Activated CD4-positive, alpha-beta T cell treated with anti-CD3 and anti-CD28 coated beads for 36 hours (primary cell): ENCODE measurements at regions not wholly inside any gene's neighbourhood (a gene's known extent, or its start where the extent isn't known, plus 50 kb on each side); places are given as distances from the start of the nearest gene placed in this dataset.
"Not testable (repeated sequence)": the region's sequence is repeated elsewhere in the genome, so short reads cannot be mapped to it uniquely, and the experiment has no call there.

Experiments
- ATAC-seq: fragments of 200-7000 bp; cut with Tn5 transposase; one replicate; pipeline ENCODE4 v1.10.0; 2021; ENCODE audit warnings: mild to moderate bottlenecking, moderate library complexity
- CTCF ChIA-PET: fragments of 350-600 bp; sonication (Branson Sonifier 250); formaldehyde crosslinking; loops from one replicate; lab custom pipeline; 2021; ENCODE audit warnings: antibody characterized with exemption; lab: Charles Lee
- POLR2A ChIA-PET: fragments of 350-600 bp; sonication (Branson Sonifier 250); formaldehyde crosslinking; loops from one replicate; lab custom pipeline; 2021; ENCODE audit warnings: antibody characterized with exemption, inconsistent platforms; lab: Charles Lee
- DNase-seq: peaks from one replicate; pipeline ENCODE4 v3.0.0-alpha.2; 2020
- H3K27ac Mint-ChIP-seq: one replicate; pipeline ENCODE4 v1.8.0; 2021; ENCODE audit warnings: mixed read lengths
- H3K27me3 Mint-ChIP-seq: one replicate; pipeline ENCODE4 v1.8.0; 2021; ENCODE audit warnings: mixed read lengths
- H3K36me3 Mint-ChIP-seq: one replicate; pipeline ENCODE4 v1.8.0; 2021; ENCODE audit warnings: low read depth, mixed read lengths
- H3K4me1 Mint-ChIP-seq: one replicate; pipeline ENCODE4 v1.8.0; 2021; ENCODE audit warnings: mixed read lengths
- H3K4me3 Mint-ChIP-seq: one replicate; pipeline ENCODE4 v1.8.0; 2021; ENCODE audit warnings: mild to moderate bottlenecking, moderate library complexity, mixed read lengths
- H3K9me3 Mint-ChIP-seq: one replicate; pipeline ENCODE4 v1.8.0; 2021; ENCODE audit warnings: low read depth, mixed read lengths
- intact Hi-C, 2 experiments: fragments of 100-400 bp; cut with DNase I in 1 of 2; cut with micrococcal nuclease in 1 of 2; formaldehyde crosslinking; loops; one replicate each; pipeline versions ENCODE4 v1.14.2 to v1.15.1; 2022 to 2024; cut with DNase I, micrococcal nuclease

DNA sequence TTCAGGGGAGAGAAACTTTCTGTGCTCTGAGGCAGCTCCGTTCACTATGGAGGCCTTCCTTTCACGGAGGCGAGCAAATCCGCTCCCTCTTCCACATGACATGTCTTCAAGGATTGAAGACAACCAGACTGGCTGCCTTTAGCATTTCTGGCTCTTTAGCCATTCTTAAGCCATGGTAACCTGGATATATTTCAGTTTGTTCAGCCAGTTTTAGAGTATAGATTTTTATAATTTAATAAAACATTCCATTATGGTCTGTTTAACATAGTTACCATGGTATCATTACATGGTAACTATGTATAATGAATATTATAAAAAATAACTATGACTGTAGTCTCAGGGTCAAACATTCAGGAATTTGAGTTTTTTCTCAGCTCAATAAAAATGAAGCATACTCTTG is 54.2 kb upstream of the NFIA start:
- H3K27ac Mint-ChIP-seq: no peak overlapping the region
- no peaks in the 10 kb centered on the region for H3K4me1 Mint-ChIP-seq
- no peaks in the 10 kb centered on the region for H3K9me3 Mint-ChIP-seq
- POLR2A ChIA-PET: no interaction called here
- DNase-seq (no peak), ATAC-seq (no peak)
- H3K36me3 Mint-ChIP-seq: no peaks in the 10 kb centered on the region
- H3K27me3 Mint-ChIP-seq: no peaks in the 10 kb centered on the region
- no peak overlapping the region for H3K4me3 Mint-ChIP-seq
- intact Hi-C loops: no loop called here
- CTCF ChIA-PET: no interaction called here

- CTCF ChIA-PET, H3K36me3 Mint-ChIP-seq, H3K4me1 Mint-ChIP-seq, H3K27ac Mint-ChIP-seq, POLR2A ChIA-PET, ATAC-seq, H3K27me3 Mint-ChIP-seq, intact Hi-C loops, H3K9me3 Mint-ChIP-seq, H3K4me3 Mint-ChIP-seq: not testable (repeated sequence)
- peak; percentile 7 for DNase-seq
These were observed 64.3 kb upstream of the NFIA start for GRCh38 chr1:61018068-61018467.

GRCh38 chr1:61017651-61018050 is 64.7 kb upstream of the NFIA start:
- ChIA-PET POLR2A (no interaction called here), CTCF (no interaction called here)
- no peaks in the 10 kb centered on the region for H3K4me1 Mint-ChIP-seq
- no peak overlapping the region for H3K27ac Mint-ChIP-seq
- H3K4me3 Mint-ChIP-seq: no peak overlapping the region
- H3K36me3 Mint-ChIP-seq: no peaks in the 10 kb centered on the region
- no peaks in the 10 kb centered on the region for H3K9me3 Mint-ChIP-seq
- intact Hi-C loops: no loop called here
- ATAC-seq: no peak
- H3K27me3 Mint-ChIP-seq: peaks cover 5% of the 10 kb centered on the region
- DNase-seq: no peak

GRCh38 chr1:61013946-61014667 is 68.3 kb upstream of the NFIA start:
- Mint-ChIP-seq H3K27ac (no peak overlapping the region), H3K9me3 (no peaks in the 10 kb centered on the region), H3K4me3 (no peak overlapping the region), H3K36me3 (no peaks in the 10 kb centered on the region), H3K4me1 (no peaks in the 10 kb centered on the region), H3K27me3 (peaks cover 5% of the 10 kb centered on the region)
- intact Hi-C loops: no loop called here
- CTCF ChIA-PET: no interaction called here
- no peak for DNase-seq
- POLR2A ChIA-PET: no interaction called here
- no peak for ATAC-seq

DNA sequence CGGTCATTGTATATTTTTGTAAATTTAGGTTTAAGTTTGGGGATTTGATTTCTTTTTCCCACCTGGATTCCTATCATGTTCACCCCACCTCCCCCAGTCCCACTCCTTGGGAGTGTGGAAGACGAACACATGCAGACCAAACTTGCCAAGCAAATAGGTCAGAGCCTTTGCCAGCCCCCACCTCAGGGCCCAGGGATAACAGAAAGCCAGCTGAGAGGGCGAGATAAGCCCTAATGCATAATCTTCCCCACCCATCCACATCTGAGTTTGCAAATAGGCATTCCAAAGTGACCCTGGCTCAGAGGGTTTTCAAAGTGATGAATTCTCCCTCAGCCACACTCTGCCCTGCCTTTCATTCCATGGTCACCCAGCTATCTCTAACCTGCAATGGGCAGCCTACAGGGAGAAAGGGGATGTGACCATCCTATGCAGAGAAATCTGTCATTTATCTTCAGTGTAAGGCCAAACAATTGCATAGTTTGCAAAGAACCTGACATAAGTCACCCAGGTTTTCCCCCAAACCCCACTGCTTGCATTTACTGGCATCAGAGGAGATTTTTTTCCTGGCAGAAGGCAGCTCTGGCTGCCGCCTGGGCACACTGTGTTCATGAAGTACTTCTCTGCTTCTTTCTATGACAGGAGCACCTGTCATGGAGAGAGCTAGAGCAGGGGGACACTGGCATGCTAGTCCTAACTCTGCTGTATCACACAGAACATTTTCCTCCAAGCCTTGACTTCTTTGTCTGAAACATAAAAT is 69.0 kb upstream of the NFIA start:
- Mint-ChIP-seq H3K4me3 (no peak overlapping the region), H3K9me3 (no peaks in the 10 kb centered on the region), H3K27me3 (peaks cover 5% of the 10 kb centered on the region), H3K27ac (no peak overlapping the region), H3K4me1 (no peaks in the 10 kb centered on the region), H3K36me3 (no peaks in the 10 kb centered on the region)
- DNase-seq (no peak), ATAC-seq (no peak)
- ChIA-PET POLR2A (no interaction called here), CTCF (interaction anchor here (0.8 kb wide), 1 partner anchor 49 kb away, joined by 4 read pairs; no protein-coding TSS in a partner anchor)
- intact Hi-C loops: no loop called here

DNA sequence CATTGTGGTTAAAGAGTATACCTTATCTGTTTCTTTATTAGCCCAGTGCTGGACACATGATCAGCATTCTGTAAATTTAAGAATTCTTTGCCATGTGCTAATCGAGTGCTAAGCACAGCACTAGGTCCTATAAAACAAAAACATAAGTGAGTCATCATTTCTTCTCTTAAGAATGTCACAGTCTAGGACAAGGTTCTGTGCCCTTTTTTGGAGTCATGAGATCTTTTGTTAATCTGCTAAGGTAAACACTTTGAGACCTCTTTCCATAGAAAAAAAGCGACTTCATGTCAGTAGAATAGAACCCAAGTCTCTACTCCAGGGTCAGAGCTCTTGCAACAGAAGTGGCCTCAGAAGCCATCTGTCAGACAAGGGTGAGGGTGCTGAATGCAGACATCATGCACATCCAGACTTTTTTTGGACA is 70.0 kb upstream of the NFIA start:
- Mint-ChIP-seq H3K27ac (no peak overlapping the region), H3K36me3 (no peaks in the 10 kb centered on the region), H3K27me3 (peaks cover 5% of the 10 kb centered on the region), H3K9me3 (no peaks in the 10 kb centered on the region), H3K4me3 (no peak overlapping the region), H3K4me1 (no peaks in the 10 kb centered on the region)
- intact Hi-C loops: no loop called here
- ATAC-seq (no peak), DNase-seq (no peak)
- ChIA-PET CTCF (interaction anchor here (0.8 kb wide), 1 partner anchor 48 kb away, joined by 4 read pairs; no protein-coding TSS in a partner anchor), POLR2A (interaction anchor here (0.6 kb wide), 1 partner anchor 871 kb away, joined by 5 read pairs; no protein-coding TSS in a partner anchor)

- Mint-ChIP-seq H3K4me3 (no peak overlapping the region), H3K9me3 (no peaks in the 10 kb centered on the region), H3K27me3 (peaks cover 2% of the 10 kb centered on the region), H3K27ac (no peak overlapping the region), H3K36me3 (no peaks in the 10 kb centered on the region), H3K4me1 (no peaks in the 10 kb centered on the region)
- no peak for DNase-seq
- ChIA-PET CTCF (interaction anchor here (0.7 kb wide), 1 partner anchor 32 kb away, joined by 3 read pairs; no protein-coding TSS in a partner anchor), POLR2A (interaction anchor here (0.6 kb wide), 1 partner anchor 872 kb away, joined by 5 read pairs; no protein-coding TSS in a partner anchor)
- intact Hi-C loops: no loop called here
- ATAC-seq: no peak
These were observed 70.6 kb upstream of the NFIA start for GRCh38 chr1:61011561-61012263.

GRCh38 chr1:61007534-61008364 is 74.6 kb upstream of the NFIA start:
- no peak overlapping the region for H3K27ac Mint-ChIP-seq
- H3K9me3 Mint-ChIP-seq: no peaks in the 10 kb centered on the region
- H3K4me3 Mint-ChIP-seq: no peak overlapping the region
- peaks cover 1% of the 10 kb centered on the region for H3K27me3 Mint-ChIP-seq
- ATAC-seq: no peak
- CTCF ChIA-PET: interaction anchor here (0.7 kb wide), 1 partner anchor 846 kb away, joined by 3 read pairs; no protein-coding TSS in a partner anchor
- no peak for DNase-seq
- POLR2A ChIA-PET: no interaction called here
- H3K4me1 Mint-ChIP-seq: no peaks in the 10 kb centered on the region
- no peaks in the 10 kb centered on the region for H3K36me3 Mint-ChIP-seq
- intact Hi-C loops: no loop called here

- DNase-seq (no peak), ATAC-seq (no peak)
- Mint-ChIP-seq H3K36me3 (no peaks in the 10 kb centered on the region), H3K4me3 (no peak overlapping the region), H3K27me3 (peaks cover 1% of the 10 kb centered on the region), H3K27ac (no peak overlapping the region), H3K9me3 (no peaks in the 10 kb centered on the region), H3K4me1 (no peaks in the 10 kb centered on the region)
- intact Hi-C loops: no loop called here
- CTCF ChIA-PET: interaction anchor here (0.6 kb wide), 1 partner anchor 170 kb away, joined by 3 read pairs; no protein-coding TSS in a partner anchor
- POLR2A ChIA-PET: no interaction called here
These were observed 76.5 kb upstream of the NFIA start for GRCh38 chr1:61005614-61006580.

GRCh38 chr1:61004262-61005003 is 77.9 kb upstream of the NFIA start:
- ChIA-PET POLR2A (no interaction called here), CTCF (no interaction called here)
- intact Hi-C loops: no loop called here
- H3K36me3 Mint-ChIP-seq: no peaks in the 10 kb centered on the region
- no peak overlapping the region for H3K27ac Mint-ChIP-seq
- H3K27me3 Mint-ChIP-seq: peaks cover 1% of the 10 kb centered on the region
- no peak for ATAC-seq
- H3K4me3 Mint-ChIP-seq: no peak overlapping the region
- no peaks in the 10 kb centered on the region for H3K9me3 Mint-ChIP-seq
- no peaks in the 10 kb centered on the region for H3K4me1 Mint-ChIP-seq
- no peak for DNase-seq
